Activated CD4-positive, alpha-beta T cell treated with anti-CD3 and anti-CD28 coated beads, Interleukin-2, amount 10 ng/mL, durations not matched to agents 24 days and 14 days (primary cell): ENCODE measurements at regions not wholly inside any gene's neighbourhood (a gene's known extent, or its start where the extent isn't known, plus 50 kb on each side); places are given as distances from the start of the nearest gene placed in this dataset.

ENCODE experiments used
- DNase-seq: peaks from one replicate; pipeline ENCODE4 v3.0.0; 2022
- H3K27ac Mint-ChIP-seq: one replicate; pipeline ENCODE4 v1.8.0; 2022; ENCODE audit warnings: mild to moderate bottlenecking, mixed read lengths
- H3K27me3 Mint-ChIP-seq: one replicate; pipeline ENCODE4 v1.8.0; 2022; ENCODE audit warnings: mixed read lengths
- H3K36me3 Mint-ChIP-seq: one replicate; pipeline ENCODE4 v1.8.0; 2022; ENCODE audit warnings: low read depth, mild to moderate bottlenecking, mixed read lengths
- H3K4me1 Mint-ChIP-seq: one replicate; pipeline ENCODE4 v1.8.0; 2021; ENCODE audit warnings: mixed read lengths
- H3K4me3 Mint-ChIP-seq: one replicate; pipeline ENCODE4 v1.8.0; 2022; ENCODE audit warnings: mild to moderate bottlenecking, moderate library complexity, mixed read lengths
- H3K9me3 Mint-ChIP-seq: one replicate; pipeline ENCODE4 v1.8.0; 2021; ENCODE audit warnings: mixed read lengths
- intact Hi-C: fragments of 100-400 bp; cut with micrococcal nuclease; formaldehyde crosslinking; loops from one replicate; pipeline ENCODE4 v1.15.1; 2023

DNA sequence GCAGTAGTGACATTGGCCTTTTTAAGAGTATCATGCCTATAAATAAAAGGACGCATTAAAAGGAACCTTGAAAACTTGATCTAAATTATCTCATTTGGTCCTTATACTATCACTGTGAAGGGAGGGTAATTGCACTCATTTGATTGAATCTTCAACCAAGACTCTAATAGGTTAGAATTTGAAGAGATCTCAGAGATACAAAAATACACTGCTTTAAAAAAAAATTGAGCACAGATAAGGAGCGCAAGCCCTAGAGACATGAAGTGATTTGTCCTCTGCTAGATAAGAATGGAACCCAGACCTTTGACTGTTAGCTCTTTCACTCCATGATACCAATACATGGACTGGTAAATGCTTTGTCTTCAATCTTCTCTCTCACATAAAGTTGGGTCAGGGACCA, 58.2 kb upstream of the RXFP2 start:
- H3K27me3 Mint-ChIP-seq, result no peaks in the 10 kb centered on the region
- DNase-seq, result no peak
- intact Hi-C loops, result no loop called here
- H3K36me3 Mint-ChIP-seq, result no peaks in the 10 kb centered on the region
- no peaks in the 10 kb centered on the region for H3K4me1 Mint-ChIP-seq
- no peaks in the 10 kb centered on the region for H3K9me3 Mint-ChIP-seq
- no peak overlapping the region for H3K4me3 Mint-ChIP-seq
- no peak overlapping the region for H3K27ac Mint-ChIP-seq

DNA sequence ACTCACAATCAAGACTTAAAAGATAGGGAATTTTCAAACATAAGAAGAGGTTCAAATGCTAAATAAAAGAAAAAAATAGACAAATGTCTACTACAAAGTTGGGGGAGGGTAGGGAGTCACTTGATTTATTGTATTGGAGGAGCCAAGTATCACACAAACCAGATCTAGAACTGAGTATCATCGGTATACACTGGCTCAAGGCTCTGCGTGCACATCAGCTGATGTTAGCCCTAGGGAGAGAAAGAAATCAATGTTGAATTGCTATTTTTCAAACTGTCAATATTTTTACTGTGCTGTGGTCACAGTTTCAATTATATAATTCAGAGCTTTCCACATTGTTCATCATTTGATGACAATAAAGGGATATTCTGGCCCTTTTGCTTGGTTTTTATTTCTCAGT, 54.9 kb upstream of the RXFP2 start:
- DNase-seq, result no peak
- no peaks in the 10 kb centered on the region for H3K9me3 Mint-ChIP-seq
- H3K4me1 Mint-ChIP-seq, result no peaks in the 10 kb centered on the region
- intact Hi-C loops, result no loop called here
- no peak overlapping the region for H3K27ac Mint-ChIP-seq
- no peak overlapping the region for H3K4me3 Mint-ChIP-seq
- H3K27me3 Mint-ChIP-seq, result no peaks in the 10 kb centered on the region
- H3K36me3 Mint-ChIP-seq, result no peaks in the 10 kb centered on the region

DNA sequence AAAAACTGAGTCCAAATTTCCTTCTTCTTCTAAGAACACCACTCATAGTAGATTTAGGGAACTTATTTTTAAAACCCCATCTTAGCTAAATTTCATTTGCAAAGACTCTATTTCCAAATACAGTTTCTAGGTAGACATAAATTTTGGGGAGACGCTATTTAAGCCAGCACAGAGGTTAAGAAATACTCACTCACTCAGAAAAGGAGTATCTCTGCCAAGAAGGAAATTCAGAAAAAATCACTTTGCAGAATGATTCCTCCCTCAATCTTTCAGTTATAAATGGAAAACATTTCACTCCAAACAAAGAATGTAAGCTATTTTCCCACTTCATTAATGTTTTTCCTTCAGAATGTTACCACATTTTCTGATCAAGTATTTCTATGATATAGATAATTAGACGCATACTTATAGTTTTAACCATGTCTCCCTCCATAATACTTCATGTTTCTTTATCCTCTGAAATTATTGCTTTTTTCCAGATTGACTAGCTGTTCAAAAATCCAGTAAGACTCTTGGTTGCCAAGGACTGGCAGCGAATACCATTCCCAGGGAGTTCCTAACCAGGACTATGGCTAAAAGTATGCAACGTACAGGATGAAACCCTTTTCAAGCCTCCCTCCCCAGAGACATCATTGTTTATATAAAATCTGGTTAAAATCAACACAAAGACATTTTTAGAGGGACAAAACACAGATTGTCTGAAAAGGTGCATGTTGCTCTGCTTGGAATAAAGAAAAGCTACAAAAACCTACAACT, 52.5 kb upstream of the RXFP2 start:
- intact Hi-C loops, result no loop called here
- no peaks in the 10 kb centered on the region for H3K27me3 Mint-ChIP-seq
- H3K27ac Mint-ChIP-seq, result no peak overlapping the region
- no peak for DNase-seq
- H3K4me3 Mint-ChIP-seq, result no peak overlapping the region
- H3K36me3 Mint-ChIP-seq, result no peaks in the 10 kb centered on the region
- H3K9me3 Mint-ChIP-seq, result no peaks in the 10 kb centered on the region
- H3K4me1 Mint-ChIP-seq, result no peaks in the 10 kb centered on the region
